ENCODE measurements at regions not wholly inside any gene's neighbourhood (a gene's known extent, or its start where the extent isn't known, plus 50 kb on each side); places are given as distances from the start of the nearest gene placed in this dataset.

GRCh38 chr4:181418496-181418895 is 824.7 kb upstream of the TENM3 start:
- TF ChIP-seq CTCF (conservative IDR thresholded peaks at IDR 0.05; ENCODE audit: low read depth, low read length): no peak
- DNase-seq (ENCODE audit: low read depth): no peak
- no peak overlapping the region for H3K4me3 ChIP-seq (ENCODE audit: low read depth, low read length)

GRCh38 chr4:181420950-181421349 is 822.3 kb upstream of the TENM3 start:
- no peak overlapping the region for H3K4me3 ChIP-seq (ENCODE audit: low read depth, low read length)
- no peak for DNase-seq (ENCODE audit: low read depth)
- no peak for TF ChIP-seq CTCF (conservative IDR thresholded peaks at IDR 0.05; ENCODE audit: low read depth, low read length)

- H3K4me3 ChIP-seq (ENCODE audit: low read depth, low read length): no peak overlapping the region
- no peak for TF ChIP-seq CTCF (conservative IDR thresholded peaks at IDR 0.05; ENCODE audit: low read depth, low read length)
- DNase-seq (ENCODE audit: low read depth): no peak
Measured at GRCh38 chr4:181424362-181425016, 818.7 kb upstream of the TENM3 start.

- H3K4me3 ChIP-seq (ENCODE audit: low read depth, low read length): no peak overlapping the region
- no peak for DNase-seq (ENCODE audit: low read depth)
- TF ChIP-seq CTCF (conservative IDR thresholded peaks at IDR 0.05; ENCODE audit: low read depth, low read length): no peak
Measured at GRCh38 chr4:181427076-181427475, 816.1 kb upstream of the TENM3 start.

- no peak overlapping the region for H3K4me3 ChIP-seq (ENCODE audit: low read depth, low read length)
- no peak for TF ChIP-seq CTCF (conservative IDR thresholded peaks at IDR 0.05; ENCODE audit: low read depth, low read length)
- DNase-seq (ENCODE audit: low read depth): no peak
Measured at GRCh38 chr4:181431006-181431405, 812.2 kb upstream of the TENM3 start.

GRCh38 chr4:181431661-181432060 is 811.5 kb upstream of the TENM3 start:
- no peak for DNase-seq (ENCODE audit: low read depth)
- no peak for TF ChIP-seq CTCF (conservative IDR thresholded peaks at IDR 0.05; ENCODE audit: low read depth, low read length)
- H3K4me3 ChIP-seq (ENCODE audit: low read depth, low read length): no peak overlapping the region

- no peak overlapping the region for H3K4me3 ChIP-seq (ENCODE audit: low read depth, low read length)
- no peak for DNase-seq (ENCODE audit: low read depth)
- TF ChIP-seq CTCF (conservative IDR thresholded peaks at IDR 0.05; ENCODE audit: low read depth, low read length): no peak
Measured at GRCh38 chr4:181432335-181432734, 810.9 kb upstream of the TENM3 start.

All from epithelial cell of proximal tubule (primary cell).